Stimulated activated CD4-positive, alpha-beta T cell treated with anti-CD3 and anti-CD28 coated beads, Interleukin-15, amount 100 ng/mL, for 24 hours (primary cell): ENCODE measurements at regions not wholly inside any gene's neighbourhood (a gene's known extent, or its start where the extent isn't known, plus 50 kb on each side); places are given as distances from the start of the nearest gene placed in this dataset.
"Not testable (repeated sequence)": the region's sequence is repeated elsewhere in the genome, so short reads cannot be mapped to it uniquely, and the experiment has no call there.

ENCODE experiments used
- DNase-seq: peaks from one replicate; pipeline ENCODE4 v3.0.0-alpha.2; 2020

DNA sequence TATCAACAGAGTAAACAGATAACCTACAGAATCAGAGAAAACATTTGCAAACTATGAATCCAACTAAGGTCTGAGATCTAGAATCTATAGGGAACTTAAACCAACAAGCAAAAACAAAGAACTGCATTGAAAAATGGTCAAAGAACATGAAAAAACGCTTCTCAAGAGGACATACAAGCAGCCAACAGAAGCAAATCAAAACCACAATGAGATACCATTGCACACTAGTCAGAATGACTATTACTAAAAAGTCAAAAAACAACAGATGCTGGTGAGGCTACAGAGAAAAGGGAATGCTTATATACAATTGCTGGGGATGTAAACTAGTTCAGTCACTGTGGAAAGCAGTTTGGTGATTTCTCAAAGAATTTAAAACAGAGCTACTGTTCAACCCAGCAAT is 255.7 kb downstream of the TMEM47 start:
- DNase-seq, result no peak

DNA sequence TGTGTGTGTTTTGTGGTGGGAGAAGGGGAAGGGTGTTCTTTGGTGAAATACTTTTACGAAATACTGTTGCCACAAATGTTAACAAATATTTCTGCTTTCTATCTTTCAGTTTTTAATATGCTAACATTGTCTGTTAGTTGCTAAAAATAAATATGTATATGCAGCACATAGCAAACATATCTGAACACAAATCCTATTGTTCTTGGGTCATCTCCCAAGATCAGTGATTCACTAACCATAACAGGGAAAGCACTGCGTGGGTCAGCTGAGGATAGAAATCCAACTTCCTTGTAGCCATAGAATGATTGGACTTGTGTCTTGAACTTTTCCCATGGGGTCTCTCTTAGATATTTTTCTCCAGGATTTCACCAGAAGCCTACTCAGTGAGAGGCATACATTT is 250.3 kb upstream of the FAM47A start:
- no peak for DNase-seq

DNA sequence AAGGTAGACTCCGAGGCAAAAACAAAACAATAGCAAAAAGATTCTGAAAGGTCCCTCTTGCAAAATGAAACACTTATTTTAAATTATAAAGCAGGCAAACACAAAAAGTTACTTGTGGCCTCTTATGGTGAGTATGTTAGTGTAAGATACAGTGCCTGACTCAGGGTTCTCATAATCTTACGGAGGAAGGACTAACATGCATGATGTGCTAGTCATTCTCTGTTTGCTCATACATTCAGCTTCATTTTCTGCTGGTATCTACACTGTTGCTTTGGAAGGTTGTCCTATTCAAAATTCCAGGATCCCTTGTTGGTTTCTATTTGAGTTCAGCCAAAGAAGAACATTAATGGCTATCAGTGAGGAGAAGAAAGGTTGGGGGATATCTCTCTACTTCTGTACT is 249.1 kb upstream of the FAM47A start:
- DNase-seq, result no peak

DNA sequence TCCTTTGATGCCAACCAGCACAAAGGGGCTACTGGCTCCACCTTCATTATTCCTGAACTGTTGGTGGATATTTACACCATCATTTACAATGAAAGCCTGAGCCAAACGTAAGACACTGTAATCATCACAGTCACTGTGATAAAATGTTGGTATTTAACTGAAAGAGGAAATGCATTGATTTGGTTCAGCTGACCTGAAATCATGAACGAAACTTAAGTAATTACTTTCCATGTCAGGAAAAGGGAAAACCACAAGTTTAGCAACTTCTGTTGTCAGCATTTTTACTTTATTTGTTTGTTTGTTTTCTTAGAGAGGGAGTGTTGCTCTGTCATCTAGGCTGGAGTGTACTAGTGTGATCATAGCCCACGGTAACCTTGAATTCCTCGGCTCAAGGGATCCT is 247.8 kb upstream of the FAM47A start:
- no peak for DNase-seq

DNA sequence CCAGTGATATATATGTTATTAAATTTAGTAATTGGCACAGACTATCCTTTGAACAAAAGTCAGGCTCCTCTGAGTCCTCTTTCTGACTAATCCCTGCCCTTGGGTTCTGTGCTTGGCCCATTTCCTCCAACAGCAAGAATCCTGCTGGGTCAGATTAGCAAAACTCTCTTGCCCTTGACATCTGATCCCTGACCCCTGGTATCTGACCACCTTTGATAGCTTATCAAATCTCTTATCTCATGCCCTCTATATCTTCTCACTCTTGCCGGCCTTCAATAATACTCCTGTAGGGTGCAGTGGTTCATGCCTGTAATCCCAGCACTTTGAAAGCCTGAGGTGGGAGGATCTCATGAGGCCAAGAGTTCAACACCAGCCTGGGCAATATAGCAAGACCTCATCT is 245.5 kb upstream of the FAM47A start:
- DNase-seq, result no peak

DNA sequence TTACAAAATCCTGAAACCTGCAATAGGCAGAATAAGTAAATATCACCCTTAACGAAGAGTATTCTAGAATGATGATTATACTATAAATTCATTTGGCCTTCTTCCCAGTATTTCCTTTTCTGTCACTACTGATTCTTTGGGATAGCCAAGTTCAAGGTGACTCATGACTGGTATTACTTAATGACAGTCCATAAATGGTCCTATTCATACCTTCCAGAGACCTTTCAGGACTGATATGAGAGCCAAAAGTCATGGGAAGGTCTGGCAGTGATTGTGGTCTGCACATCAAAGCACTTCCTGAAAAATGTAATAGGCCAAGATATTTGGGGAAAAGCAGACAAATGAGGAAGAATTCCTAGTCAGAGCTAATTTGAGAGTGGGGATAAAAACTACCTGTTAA is 239.6 kb upstream of the FAM47A start:
- no peak for DNase-seq

DNA sequence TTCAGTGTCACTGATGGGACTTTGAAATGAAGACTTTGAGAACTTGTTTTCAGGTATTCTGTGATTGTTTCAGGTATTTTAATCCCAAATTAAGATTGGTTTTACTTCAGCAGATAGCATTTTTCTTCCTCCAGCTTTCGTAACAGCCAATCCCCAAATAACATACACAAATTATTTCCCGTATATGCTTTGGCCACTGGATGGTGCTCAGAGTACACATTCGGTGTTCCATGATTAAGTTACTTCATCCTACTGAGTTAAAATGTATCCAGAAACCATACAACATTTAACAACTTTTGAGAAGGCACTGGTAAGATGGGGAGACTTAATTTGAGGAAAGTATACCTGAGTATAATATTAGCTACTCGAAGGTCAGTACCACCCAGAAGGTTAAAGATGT is 233.4 kb upstream of the FAM47A start:
- no peak for DNase-seq

DNA sequence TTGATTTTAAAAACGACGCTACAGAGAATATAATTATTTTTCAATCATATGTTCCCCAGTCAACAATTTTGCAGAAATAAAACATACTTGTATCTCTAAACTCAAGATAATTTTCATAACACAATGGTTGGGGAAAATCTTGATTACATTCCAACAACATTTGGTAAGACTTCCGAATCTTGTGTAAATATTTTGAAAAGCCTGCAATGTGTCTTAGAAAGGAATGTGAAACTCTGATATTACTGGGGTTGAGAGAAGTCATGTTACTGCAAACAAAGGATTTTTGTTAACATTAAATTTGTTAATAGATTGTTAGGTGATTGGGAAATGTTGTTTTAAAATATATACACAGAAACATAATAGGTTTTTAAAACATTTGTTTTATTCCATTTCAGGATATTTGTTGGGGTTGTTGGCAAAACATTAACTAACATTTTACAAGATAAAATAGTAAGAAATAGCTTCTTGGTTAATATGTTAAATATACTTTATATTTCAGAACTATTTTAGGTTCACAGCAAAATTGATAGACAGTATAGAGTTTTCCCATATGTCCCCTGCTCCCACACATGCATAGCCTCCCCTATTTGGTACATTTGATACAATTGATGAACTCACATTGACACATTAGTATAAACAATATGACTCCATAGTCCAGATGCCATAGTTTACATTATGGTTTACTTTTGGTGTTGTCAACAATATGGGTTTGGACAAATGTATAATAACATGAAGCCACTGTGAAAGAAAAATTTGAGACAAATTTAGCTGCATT is 218.6 kb upstream of the FAM47A start:
- no peak for DNase-seq

DNA sequence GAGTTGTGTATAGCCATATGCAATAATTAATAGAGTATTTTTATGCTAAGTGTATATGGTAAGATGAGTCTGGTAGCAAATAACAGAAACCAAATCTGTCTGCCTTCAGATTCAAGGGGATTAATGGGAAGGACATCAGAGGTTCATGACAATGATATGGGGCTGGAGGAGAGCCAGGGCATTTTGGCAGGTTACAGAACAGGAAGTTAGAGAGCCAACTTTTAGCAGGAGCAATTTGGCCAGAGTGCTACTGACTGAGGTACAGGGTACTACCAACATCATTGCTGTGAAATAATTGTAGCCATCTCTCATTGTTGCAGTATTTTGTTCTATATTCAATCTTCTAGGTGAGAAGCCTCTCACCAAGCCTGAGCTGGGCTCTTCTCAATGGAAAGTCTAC is 210.9 kb upstream of the FAM47A start:
- no peak for DNase-seq

DNA sequence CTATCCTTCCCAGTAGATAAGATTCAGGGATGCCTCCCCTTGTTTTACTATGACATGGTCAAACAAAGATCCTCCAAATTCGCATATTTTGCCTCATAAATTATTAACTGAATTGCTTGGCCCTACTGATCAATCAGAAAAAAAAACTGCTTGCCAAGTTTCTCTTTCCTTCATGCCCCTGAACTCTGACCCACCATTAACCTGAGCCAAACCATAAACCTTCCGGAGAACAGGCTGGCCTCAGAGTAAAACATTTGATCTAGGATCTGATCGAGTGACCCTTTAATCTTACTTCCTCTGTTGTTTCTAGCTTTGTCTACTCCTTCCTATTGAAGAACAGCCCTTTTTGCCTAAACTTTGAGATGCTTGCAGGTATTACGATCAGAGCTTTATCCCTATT is 209.7 kb upstream of the FAM47A start:
- DNase-seq, result no peak

DNA sequence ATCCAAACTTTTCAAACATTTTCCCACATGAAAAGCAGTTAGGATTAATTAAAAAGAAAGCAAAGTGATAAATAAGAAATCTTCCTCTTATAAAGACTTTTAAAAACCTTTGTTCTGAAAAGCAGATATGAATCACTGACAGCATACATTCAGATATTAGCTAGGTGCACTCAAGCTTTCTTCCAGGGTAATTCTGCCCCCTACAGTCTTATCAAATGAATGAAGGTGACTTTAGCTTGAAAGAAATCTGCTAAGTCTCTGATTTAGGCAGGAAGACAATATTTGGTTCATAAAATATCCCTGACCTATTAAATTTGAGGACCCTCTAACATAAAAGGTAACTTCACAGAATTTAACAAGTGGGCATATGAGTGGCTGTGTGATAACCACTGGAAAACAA is 209.1 kb upstream of the FAM47A start:
- DNase-seq, result no peak

DNA sequence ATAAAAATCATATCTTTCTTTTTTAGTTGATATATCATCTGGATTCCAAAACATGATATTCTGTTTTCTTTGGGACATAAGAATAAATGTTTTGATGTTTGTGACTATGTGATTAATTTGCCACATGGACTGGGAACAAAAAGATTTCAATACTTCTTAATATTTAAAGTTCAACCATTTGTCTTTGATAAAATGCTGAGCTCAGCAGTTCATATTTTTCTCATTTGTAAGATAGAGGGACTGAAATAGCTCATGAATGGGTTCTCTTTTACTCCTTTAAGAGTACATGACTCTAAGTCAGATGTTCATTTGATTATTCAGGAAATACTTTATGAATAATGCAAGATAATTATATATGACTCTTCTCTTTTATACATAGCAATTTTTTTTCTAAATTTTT is 205.9 kb upstream of the FAM47A start:
- no peak for DNase-seq

DNA sequence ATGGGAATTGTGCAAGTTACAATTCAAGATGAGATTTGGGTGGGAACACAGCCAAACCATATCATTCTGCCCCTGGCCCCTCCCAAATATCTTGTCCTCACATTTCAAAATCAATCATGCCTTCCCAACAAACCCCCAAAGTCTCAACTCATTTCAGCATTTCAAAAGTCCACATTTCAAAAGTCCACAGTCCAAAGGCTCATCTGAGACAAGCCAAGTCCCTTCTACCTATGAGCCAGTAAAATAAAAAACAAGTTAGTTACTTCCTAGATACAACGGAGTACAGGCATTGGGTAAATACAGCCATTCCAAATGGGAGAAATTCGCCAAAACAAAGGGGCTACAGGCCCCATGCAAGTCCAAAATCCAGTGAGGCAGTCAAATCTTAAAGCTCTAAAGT is 203.3 kb upstream of the FAM47A start:
- DNase-seq, result not testable (repeated sequence)

DNA sequence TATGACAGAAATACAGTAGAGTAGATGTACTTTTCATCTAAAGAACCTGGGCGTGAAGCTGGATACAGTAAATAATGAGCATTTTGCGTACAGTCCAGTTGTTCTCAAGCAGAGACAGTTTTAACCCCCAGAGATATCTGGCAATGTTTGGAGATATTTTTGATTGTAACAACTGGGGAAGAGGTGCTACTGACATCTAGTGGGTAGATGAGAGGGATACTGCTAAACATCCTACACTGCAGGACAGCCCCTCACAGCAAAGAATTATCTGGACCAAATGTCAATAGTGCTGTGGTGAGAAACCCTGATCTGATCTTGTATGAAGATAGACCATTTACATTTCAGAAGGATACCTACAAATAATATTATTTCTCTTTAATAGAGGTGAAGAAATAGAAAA is 200.2 kb upstream of the FAM47A start:
- no peak for DNase-seq

DNA sequence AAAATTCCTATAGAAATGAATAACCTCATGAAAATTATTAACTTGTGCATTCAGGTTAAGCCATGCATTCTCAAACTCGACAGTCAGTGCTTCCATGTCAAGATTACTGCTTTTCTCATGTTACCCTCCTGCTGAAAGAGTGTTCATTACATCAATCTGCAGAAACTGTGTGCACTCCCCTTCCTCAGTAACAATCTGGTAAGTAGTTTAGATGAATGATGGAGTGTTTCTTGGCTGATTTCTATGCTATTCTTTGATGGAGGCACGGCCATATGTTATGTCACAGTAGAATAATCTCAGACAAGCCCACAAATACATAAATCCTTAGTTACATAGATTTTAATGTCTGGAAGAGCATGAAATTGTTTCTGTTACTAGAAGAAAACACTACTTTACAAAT is 193.3 kb upstream of the FAM47A start:
- no peak for DNase-seq

DNA sequence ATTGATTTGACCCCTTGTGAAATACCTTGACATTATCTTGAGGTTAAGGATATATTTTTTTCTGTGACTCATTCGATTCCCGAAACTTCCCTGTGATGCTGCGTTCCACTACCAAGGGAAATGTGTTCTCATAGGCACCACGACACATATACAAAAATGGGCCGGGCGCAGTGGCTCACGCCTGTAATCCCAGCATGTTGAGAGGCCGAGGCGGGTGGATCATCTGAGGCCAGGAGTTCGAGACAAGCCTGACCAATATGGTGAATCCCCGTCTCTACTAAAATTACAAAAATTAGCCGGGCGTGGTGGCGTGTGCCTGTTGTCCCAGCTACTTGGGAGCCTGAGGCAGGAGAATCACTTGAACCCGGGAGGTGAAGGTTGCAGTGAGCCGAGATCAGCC is 188.3 kb upstream of the FAM47A start:
- DNase-seq, result not testable (repeated sequence)

DNA sequence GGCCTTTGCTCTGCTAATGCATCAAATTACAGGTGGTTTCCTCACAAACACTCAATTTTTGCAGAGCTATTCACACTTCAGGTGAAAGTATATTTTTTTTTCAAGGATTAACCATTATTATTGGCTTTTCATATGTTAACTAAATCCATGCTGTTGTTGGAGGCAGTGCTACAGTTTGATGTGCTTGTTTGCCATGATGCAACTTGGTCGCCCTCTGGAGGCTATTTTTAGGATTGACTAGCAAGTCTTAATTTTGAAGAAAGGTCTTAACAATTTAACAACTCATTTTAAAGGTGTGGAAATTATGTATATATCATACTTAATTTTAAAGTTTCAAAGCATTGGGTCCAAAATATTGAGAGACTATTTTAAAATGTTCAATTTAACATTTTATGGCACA is 168.8 kb upstream of the FAM47A start:
- peak; percentile 21 for DNase-seq

DNA sequence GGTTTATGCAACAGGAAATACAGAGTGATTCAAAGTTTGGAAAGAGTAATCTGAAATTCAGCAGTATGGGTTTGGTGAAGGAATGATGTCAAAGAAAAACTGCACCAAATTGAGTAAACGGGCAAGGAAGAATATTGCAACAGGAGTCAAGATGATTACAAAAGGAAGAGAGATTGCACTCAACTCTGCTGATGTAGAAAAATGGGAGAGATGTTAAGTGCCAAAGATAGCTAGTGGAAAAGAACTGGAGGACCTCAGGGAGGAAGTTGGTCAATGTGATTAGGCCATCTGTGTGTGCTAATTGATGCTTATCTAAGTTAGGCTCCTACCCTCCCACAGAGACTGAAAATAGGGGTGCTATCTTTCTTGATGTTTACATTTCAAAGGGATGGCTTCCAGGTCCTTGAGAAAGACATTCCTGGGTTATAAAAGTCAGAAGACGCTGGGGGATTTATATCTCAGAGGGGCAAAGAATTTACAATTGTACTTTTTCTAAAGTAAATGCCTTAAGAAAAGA is 167.4 kb upstream of the FAM47A start:
- no peak for DNase-seq

DNA sequence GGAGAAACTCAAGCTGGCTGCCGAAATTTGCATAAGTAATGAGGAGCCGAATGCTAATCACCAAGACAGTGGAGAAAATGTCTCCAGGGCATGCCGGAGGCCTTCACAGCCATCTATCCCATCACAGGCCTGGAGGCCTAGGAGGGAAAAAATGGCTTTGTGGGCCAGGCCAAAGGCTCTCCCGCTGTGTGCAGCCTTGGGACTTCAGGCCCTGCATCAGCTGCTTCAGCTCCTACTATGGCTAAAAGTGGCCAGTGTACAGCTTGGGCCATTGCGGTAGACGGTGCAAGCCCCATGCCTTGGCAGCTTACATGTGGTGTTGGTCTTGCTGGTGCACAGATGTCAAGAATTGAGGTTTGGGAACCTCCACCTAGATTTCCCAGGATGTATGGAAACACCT is 162.6 kb upstream of the FAM47A start:
- no peak for DNase-seq

DNA sequence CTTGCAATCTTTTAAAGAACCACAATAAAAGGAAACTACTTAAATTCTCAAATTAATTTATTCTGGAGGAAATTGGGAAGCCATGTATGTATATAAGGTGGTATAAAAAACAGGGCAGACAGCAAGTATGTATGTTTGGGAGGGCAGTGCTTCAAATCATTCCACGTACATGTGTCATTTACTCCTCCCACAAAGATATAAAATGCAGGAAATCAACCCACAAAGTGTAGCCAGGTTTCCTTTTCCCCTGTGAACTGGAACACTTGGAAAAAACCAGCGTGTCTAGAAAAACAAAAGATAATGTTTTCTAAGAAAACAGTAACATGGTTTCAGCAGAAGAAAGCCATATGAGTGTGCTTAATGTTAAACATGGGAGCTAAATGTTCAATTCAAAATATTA is 156.7 kb upstream of the FAM47A start:
- no peak for DNase-seq

DNA sequence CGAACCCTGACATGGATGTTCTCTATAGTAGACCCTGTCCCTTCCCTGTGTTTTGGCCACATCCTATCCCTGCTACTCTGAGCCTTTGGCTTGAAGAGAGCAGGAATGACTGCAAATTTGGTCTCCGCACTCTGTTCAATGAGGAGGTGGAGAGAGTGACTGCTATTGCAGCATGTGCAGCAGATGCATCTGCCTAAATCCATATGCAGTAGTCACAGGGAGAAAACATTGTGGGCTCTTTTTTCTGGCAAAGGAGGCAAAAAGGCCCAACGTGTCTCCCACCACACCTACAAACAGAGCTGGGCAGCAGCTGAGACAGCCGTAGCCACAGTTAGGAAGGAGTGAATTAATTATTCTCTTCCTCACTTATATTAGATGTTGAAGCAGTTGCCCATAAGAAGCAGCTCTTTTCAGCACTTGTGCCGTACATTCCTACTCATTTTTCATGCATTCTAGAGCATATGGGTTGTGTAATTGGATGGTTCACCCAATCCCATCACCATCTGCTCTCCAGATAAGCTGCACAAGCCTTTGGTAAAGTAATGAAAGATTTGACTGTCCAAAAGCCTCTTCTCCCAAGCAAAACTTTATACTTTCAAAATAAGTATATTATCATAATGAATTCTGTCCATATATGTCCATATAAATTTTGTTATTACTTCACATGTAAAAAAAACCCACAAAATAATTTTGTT is 147.9 kb upstream of the FAM47A start:
- no peak for DNase-seq

DNA sequence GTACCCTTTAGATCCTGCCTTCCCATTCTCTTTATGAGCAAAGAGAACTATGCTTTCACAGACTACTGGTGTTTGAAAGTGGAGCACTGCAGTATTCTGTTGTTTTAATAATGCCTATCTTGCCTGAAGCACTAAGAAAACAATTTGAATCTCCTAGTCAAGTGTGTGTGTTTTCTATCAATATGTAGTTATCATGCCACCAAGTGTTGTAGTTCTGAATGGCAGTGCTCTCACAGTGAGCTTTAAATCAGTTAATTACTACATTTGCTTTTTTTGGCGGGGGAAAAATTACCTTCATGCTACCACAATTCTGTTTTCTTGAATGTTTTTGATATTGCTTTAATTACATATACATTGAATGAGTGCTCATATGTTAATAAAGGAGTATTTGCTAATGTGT is 143.6 kb upstream of the FAM47A start:
- no peak for DNase-seq

DNA sequence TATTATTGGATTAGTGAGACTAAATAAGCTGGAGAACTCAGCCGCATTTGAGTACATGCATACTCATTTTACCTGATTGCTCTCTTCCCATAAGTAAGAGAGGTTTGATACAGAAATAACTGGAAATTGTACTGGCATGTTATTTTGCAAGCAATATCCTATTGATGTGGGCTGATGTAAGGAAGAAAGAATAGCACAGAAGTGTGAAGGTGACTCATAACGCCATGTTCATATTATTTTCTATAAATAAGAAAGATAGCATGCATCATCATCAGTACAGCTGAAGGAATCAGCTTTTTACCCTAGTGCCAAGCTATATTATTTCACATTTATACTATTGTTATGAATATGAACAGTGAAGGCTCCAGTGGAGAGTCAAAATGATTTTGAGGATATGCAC is 138.3 kb upstream of the FAM47A start:
- no peak for DNase-seq

DNA sequence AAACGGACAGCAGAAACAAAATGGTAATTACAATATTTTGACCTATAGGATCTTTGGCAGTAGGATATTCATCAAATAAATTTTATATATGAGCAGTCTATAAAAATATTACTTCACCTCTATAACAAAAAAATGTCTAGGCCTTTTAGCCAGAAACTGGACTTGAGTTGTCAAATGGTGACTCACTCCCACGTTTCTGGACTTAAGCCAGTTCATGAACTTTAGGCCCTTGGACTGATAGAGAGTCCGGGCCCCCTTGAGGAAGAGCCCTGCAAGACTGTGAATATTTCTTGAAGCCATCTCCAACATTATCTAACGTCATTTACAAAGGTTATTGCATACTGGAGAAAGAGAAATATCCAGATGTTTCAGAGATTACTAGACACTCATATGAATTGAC is 106.8 kb upstream of the FAM47A start:
- DNase-seq, result no peak

DNA sequence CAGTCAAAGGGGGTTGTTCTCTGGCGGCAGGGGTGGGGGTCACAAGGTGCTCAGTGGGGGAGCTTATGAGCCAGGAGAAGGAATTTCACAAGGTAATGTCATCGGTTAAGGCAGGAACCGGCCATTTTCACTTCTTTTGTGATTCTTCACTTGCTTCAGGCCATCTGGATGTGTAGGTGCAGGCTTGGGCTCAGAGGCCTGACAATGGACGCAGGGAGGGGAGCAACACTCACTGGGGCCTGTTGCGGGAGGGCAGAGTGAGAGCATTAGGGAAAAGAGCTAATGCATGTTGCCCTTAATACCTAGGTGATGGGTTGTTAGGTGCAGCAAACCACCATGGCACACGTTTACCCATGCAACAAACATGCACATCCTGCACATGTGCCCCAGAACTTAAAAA is 98.0 kb upstream of the FAM47A start:
- DNase-seq, result not testable (repeated sequence)
